HG02678 (cell line): ENCODE measurements at regions not wholly inside any gene's neighbourhood (a gene's known extent, or its start where the extent isn't known, plus 50 kb on each side); places are given as distances from the start of the nearest gene placed in this dataset.
"Not testable (repeated sequence)": the region's sequence is repeated elsewhere in the genome, so short reads cannot be mapped to it uniquely, and the experiment has no call there.

Experiments used
- ATAC-seq: cut with Tn5 transposase; IDR thresholded peaks from one replicate; pipeline ENCODE4 v1.9.1; 2021; ENCODE audit warnings: mild to moderate bottlenecking, moderate library complexity; ENCODE audit not compliant: unreplicated experiment

DNA sequence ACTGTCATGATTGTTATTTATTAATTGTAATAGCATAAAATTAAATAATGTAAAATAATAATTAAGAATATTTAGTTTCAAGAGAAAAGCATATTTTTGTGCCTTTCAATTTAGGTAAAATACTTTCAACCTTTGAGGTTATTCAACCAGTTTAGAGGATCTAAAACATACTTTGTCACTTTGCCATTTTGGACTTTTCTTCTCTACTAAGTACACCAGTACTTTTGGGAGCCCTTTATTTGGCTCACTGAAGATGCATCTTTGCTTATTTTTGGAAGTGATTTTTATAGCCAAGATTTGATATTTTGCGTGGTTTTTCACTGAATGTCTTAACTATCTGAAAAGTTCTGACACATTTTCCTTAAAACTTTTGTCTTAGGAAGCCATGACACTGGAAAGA lies 860.5 kb downstream of the SORCS1 start:
- no peak for ATAC-seq

GRCh38 chr10:106302961-106303360 lies 861.5 kb downstream of the SORCS1 start:
- no peak for ATAC-seq

- ATAC-seq, result no peak
Observed at GRCh38 chr10:106301146-106301545, 863.4 kb downstream of the SORCS1 start.

- no peak for ATAC-seq
Observed at GRCh38 chr10:106296750-106297392, 867.6 kb downstream of the SORCS1 start.

DNA sequence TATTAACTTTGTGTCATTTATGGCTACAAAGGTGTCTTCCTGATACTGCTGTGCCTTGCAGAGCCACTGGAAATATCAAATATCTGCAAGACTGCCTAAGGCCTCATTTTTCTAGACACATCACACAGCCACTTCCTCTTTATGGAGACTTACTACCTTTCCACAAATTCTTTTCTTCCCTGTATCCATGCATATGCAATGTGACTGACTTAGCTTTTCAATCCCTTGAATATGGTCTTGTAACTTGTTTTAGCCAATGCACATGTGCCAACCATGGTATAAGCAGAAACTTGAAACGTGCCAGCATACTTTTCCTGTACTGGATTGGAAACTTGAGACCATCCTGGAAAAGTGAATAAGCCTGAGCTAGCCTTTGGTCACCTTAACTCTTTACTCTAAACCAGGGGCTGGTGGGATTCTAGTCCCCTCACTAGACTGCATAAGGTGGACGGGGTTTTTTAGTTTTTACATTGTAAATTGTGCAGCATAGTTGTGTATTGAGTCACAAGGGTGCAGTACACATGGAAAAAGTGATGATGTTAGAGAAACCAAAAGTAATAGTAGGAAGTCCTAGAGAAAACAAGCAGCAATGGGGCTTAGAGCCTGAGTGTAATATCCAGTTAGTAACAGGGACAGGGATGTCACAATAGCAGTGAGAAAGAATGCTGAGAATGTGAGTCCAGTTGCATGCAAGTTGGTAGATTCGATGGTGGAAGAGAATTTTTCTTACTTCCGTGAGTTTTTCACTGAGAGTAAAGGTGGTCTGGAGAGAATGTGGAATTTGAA lies 879.5 kb downstream of the SORCS1 start:
- no peak for ATAC-seq

DNA sequence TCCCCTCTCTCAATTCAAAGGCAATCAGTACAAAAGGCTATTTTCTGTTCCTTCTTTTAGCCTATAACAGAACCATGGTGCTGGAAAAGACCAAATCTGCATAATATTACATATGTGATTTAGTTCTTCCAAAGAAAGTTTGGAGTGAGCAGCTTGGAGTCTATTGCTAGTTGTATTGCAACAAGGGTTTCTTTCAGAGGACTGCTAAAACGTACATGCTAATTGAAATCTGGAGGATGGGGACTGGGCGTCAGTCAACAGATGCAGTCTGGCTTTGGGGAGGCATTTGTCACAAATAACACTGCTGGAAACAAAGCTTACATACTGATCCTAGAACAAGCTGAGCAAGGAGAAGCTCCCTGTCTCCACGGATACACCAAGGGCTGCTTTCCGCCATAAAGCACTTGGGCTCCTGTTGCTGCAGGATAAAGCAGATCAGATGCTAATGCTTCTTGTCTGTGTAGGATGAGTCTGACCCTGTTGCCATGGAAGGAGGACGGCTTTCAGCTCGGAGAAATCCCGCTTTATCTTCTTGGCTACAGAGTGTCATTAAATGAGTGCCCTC lies 883.5 kb downstream of the SORCS1 start:
- ATAC-seq, result no peak

GRCh38 chr10:106278383-106278782 lies 886.1 kb downstream of the SORCS1 start:
- no peak for ATAC-seq

DNA sequence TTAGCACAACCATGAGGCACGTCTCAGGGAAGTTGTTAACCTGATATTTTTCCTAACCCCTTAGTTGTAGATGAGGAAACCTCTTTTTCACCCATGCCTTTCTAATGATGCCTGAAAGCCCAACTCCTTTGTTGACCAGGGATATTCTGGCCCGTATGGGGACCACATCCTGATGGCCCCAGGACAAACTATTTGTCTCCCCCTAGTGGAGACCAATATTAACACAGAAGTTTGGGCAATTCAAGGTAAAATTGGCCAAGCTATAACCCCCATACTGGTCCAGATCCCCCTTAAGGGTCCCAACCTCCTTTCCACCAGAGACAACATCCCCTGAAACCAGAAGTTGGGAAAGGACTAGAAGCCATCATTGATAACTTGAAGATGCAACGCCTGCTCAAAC lies 893.3 kb downstream of the SORCS1 start:
- ATAC-seq, result no peak

GRCh38 chr10:106268000-106268399 lies 896.5 kb downstream of the SORCS1 start:
- no peak for ATAC-seq

- no peak for ATAC-seq
Observed at GRCh38 chr10:106267591-106267990, 896.9 kb downstream of the SORCS1 start.

GRCh38 chr10:106257432-106257831 lies 907.1 kb downstream of the SORCS1 start:
- not testable (repeated sequence) for ATAC-seq

- no peak for ATAC-seq
Observed at GRCh38 chr10:106255111-106255678, 909.3 kb downstream of the SORCS1 start.

DNA sequence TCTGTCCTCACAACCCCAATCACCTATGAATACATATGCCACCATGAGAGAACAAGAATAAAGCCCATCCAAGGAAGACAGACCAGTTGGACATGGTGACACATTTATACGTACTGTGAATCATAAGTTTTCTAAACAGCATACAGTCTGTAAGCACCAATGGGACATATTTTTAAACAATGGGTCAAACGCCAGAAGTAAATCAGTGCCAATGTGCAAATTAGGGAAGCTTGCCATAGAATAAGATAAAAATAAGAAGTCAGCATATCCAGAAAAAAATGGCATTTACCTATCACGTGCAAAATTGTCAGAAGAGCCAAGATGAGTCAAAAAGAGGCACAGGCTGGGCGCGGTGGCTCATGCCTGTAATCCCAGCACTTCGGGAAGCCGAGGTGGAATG lies 910.4 kb downstream of the SORCS1 start:
- ATAC-seq, result no peak

GRCh38 chr10:106252541-106252940 lies 912.0 kb downstream of the SORCS1 start:
- no peak for ATAC-seq

- ATAC-seq, result no peak
Observed at GRCh38 chr10:106251573-106251972, 912.9 kb downstream of the SORCS1 start.

DNA sequence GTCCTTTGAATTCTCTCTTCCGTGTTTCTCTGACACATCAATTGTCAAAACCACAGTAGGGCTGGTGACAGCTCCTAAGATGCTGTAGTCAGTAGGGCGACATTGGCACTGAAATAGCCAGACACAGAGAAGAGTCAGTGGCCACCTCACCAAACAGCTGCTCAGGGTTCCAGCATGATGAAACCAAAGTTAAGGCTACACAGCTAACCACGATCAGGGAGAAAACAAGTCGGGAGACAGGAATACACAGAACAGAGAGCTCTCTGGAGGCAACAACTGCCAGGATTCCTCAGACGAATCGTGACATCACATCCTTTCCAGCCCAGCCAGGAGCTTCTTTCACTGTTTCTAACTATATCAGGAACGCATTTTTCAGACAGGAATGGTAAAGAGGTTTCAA lies 922.2 kb downstream of the SORCS1 start:
- no peak for ATAC-seq

- no peak for ATAC-seq
Observed at GRCh38 chr10:106226828-106227227, 937.7 kb downstream of the SORCS1 start.

- ATAC-seq, result no peak
Observed at GRCh38 chr10:106226142-106226541, 938.4 kb downstream of the SORCS1 start.

DNA sequence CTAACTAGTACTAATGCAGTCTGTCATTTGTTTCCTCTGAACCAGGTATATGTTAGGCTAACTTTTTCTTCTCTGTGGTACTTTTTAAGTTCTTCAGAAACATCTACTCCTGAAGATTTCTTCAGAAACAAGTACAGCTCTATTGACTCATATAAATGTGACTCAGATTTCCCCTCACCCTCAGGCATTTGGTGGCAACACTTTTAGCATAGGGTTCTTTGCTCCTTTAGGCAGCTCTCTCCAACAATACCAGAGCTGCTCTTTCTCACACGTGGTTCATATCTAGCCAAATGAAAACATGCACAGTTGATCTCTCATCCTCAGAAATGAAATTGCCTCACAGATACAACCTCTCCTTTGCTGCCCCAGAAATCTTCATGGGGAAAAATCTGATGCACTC lies 939.8 kb downstream of the SORCS1 start:
- no peak for ATAC-seq

GRCh38 chr10:106217627-106218026 lies 946.9 kb downstream of the SORCS1 start:
- no peak for ATAC-seq

DNA sequence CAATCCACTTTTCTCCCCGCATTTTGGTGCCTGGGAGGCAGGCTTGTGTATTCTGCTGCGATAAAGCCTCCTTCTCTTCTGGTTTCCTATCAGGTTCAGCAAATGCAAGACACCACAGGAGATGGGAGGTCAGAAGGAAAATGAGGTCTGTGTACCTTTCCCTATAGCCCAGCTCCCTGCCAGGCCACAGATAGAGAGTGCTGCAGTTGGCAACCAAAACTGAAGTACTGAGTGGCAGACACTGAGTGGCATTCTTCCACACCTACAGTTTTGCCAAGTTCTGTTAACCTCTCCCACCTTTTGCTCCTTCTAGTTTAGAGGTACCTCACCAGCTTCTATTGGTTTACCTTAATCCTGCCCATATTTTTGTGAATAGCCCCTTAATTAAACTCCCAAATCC lies 948.4 kb downstream of the SORCS1 start:
- no peak for ATAC-seq

- ATAC-seq, result no peak
Observed at GRCh38 chr10:106214243-106214642, 950.3 kb downstream of the SORCS1 start.
